GM13977 (cell line): ENCODE measurements at regions not wholly inside any gene's neighbourhood (a gene's known extent, or its start where the extent isn't known, plus 50 kb on each side); places are given as distances from the start of the nearest gene placed in this dataset.

ENCODE experiments used
- DNase-seq: peaks from one replicate; pipeline ENCODE4 v3.0.0; 2012; ENCODE audit warnings: low spot score
- in situ Hi-C: fragments of 300-500 bp; cut with MboI; formaldehyde crosslinking; loops from one replicate; pipeline ENCODE4 v1.12.0; 2022; ENCODE audit warnings: low sequenced_read_pairs, low pct_unique_long_range_greater_than_20kb, mixed read lengths, inconsistent platforms; ENCODE audit not compliant: unreplicated experiment
- TF ChIP-seq, protein P1 (sequence below): IDR thresholded peaks from 2 replicates; pipeline ENCODE4 v1.5.1; 2012; ENCODE audit warnings: mild to moderate bottlenecking, control low read depth; ENCODE audit not compliant: insufficient read depth; ENCODE audit errors: extremely low read depth, missing control alignments

DNA sequence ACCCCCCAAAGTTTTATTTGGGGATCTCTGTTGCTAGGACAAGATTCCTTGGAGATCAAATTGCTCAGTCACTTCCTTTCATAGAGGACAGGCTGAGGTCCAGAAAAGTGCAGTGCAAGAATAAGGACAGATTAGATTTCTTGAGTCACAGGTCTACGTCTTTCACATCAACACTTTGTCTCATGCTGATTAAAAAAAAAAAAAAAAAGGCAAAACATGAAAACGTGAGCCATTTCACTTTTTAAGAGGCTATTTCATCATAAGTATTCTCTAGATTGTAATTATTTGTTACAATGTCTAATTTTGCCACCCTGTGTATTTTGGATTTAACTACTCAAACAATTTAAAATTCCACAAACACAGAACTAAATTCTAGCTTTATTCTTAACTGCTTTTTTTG is 647.0 kb downstream of the TRAM1L1 start:
- TF ChIP-seq, protein P1, sequence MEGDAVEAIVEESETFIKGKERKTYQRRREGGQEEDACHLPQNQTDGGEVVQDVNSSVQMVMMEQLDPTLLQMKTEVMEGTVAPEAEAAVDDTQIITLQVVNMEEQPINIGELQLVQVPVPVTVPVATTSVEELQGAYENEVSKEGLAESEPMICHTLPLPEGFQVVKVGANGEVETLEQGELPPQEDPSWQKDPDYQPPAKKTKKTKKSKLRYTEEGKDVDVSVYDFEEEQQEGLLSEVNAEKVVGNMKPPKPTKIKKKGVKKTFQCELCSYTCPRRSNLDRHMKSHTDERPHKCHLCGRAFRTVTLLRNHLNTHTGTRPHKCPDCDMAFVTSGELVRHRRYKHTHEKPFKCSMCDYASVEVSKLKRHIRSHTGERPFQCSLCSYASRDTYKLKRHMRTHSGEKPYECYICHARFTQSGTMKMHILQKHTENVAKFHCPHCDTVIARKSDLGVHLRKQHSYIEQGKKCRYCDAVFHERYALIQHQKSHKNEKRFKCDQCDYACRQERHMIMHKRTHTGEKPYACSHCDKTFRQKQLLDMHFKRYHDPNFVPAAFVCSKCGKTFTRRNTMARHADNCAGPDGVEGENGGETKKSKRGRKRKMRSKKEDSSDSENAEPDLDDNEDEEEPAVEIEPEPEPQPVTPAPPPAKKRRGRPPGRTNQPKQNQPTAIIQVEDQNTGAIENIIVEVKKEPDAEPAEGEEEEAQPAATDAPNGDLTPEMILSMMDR: no peak
- in situ Hi-C loops: no loop called here
- no peak for DNase-seq

DNA sequence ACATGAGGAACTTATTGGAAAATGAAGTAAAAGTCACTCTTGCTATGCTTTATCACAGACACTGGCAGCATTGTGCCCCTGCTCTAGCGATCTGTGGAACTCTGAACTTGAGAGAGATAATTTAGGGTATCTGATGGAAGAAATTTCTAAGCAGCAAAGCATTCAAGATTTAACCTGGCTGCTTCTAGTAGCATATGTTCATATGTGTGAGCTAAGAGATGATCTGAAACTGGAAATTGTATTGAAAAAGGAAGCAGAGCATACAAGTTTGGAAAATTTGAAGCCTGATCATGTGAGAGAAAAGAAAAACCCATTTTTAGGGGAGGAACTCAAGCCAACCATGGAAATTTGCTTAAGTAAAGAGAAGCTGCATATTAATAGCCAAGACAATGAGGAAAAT is 657.7 kb downstream of the TRAM1L1 start:
- in situ Hi-C loops: no loop called here
- DNase-seq: no peak
- TF ChIP-seq, protein P1: no peak

GRCh38 chr4:116413222-116413621 is 672.2 kb downstream of the TRAM1L1 start:
- TF ChIP-seq, protein P1: no peak

DNA sequence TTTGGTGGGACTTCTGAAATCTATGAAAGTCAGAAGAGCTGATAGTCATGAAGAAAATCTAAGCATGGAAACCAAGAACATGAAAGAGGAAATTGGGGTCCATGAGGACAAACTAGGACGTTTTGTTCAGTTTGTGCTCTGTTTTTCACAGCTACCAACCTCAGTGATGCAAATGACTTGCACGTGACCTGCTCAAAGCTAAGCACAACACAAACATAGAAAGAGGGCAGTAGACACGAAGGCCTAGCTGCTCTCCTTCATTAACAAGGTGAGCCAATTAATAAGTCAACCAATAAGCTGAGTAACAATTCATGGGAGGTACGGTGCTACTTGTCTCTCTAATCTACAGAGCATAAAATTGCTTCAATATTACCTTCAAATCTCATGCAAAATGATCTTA is 684.1 kb downstream of the TRAM1L1 start:
- in situ Hi-C loops: no loop called here
- TF ChIP-seq, protein P1: no peak
- DNase-seq: no peak

More at GRCh38 chr4:116413222-116413621, 672.2 kb downstream of the TRAM1L1 start:
- in situ Hi-C loops: no loop called here
- no peak for DNase-seq

GRCh38 chr4:116400480-116400879 is 684.9 kb downstream of the TRAM1L1 start:
- TF ChIP-seq, protein P1: no peak
- in situ Hi-C loops: no loop called here
- DNase-seq: no peak

DNA sequence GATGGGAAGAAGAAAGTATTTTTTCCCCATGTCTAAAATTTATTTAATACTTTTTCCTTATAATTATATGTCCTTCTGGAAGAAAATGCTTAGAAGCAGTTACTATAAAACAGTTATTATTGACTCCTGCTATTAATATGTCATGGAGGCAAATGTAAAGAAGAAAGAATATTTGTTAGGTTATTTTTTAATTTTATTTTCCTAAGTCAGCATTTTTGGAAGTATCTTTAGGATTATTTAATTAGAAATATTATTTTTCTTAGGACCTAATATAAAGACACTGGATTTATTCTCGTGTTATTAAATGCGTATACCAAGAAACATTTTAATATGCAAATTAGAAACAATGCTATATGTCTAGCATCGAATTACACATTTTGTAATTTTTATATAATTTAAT is 687.7 kb downstream of the TRAM1L1 start:
- TF ChIP-seq, protein P1: no peak
- DNase-seq: no peak
- in situ Hi-C loops: no loop called here

DNA sequence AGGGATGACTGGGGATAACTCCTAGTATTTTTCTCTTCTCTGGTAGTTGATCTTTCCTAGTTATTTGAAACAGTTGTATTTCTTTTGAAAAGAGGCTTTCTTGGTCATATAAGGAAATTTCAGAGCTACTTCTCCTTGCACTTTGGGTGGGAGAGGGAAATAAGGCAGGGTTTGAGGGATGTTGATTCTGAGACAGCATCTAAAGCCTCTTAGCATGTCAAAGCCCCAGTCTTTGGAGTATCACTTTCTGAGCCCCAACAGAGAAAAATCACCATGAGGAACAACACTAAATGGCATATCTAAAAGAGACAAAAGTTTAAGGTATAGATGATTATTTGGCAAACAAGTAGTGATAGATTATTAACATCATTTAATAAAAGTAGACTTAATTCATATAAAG is 688.1 kb downstream of the TRAM1L1 start:
- no peak for DNase-seq
- in situ Hi-C loops: no loop called here
- TF ChIP-seq, protein P1: no peak
